Endodermal cell (in vitro differentiated cells): ENCODE measurements at regions not wholly inside any gene's neighbourhood (a gene's known extent, or its start where the extent isn't known, plus 50 kb on each side); places are given as distances from the start of the nearest gene placed in this dataset.

Experiments used
- DNase-seq: peaks from one replicate; pipeline ENCODE4 v3.0.0-alpha.2; 2017
- H3K27ac ChIP-seq: 2 replicates; pipeline ENCODE4 v1.5.1; 2013; ENCODE audit warnings: mild to moderate bottlenecking, low read depth, low read length, moderate library complexity
- H3K27me3 ChIP-seq: 2 replicates; pipeline ENCODE4 v1.6.1; 2013; ENCODE audit warnings: mild to moderate bottlenecking, low read length, moderate library complexity; ENCODE audit not compliant: insufficient read depth, control insufficient read depth, poor library complexity, severe bottlenecking
- H3K36me3 ChIP-seq: 2 replicates; pipeline ENCODE4 v1.7.0; 2013; ENCODE audit warnings: mild to moderate bottlenecking, low read length, moderate library complexity; ENCODE audit not compliant: control insufficient read depth, insufficient read depth
- H3K4me1 ChIP-seq: one replicate; pipeline ENCODE4 v1.7.0; 2013; ENCODE audit warnings: low read length; ENCODE audit not compliant: control insufficient read depth, insufficient read depth
- H3K4me3 ChIP-seq: 2 replicates; pipeline ENCODE4 v1.5.1; 2013; ENCODE audit warnings: mild to moderate bottlenecking, low read length, moderate library complexity
- H3K9ac ChIP-seq: 2 replicates; pipeline ENCODE4 v1.6.1; 2013; ENCODE audit warnings: mild to moderate bottlenecking, low read length, moderate library complexity; ENCODE audit not compliant: poor library complexity, severe bottlenecking; ENCODE audit errors: extremely low read depth
- H3K9me3 ChIP-seq: 2 replicates; pipeline ENCODE4 v1.6.1; 2013; ENCODE audit warnings: mild to moderate bottlenecking, low read length, moderate library complexity; ENCODE audit not compliant: control insufficient read depth
- H3K27ac Mint-ChIP-seq: 2 replicates; pipeline ENCODE4 v1.8.0; 2020; ENCODE audit warnings: mixed read lengths
- H3K27me3 Mint-ChIP-seq: 2 replicates; pipeline ENCODE4 v1.8.0; 2021; ENCODE audit warnings: mild to moderate bottlenecking, mixed read lengths; ENCODE audit not compliant: insufficient read depth
- H3K36me3 Mint-ChIP-seq: 2 replicates; pipeline ENCODE4 v1.8.0; 2020; ENCODE audit warnings: low read depth, mixed read lengths
- H3K4me1 Mint-ChIP-seq: 2 replicates; pipeline ENCODE4 v1.8.0; 2020; ENCODE audit warnings: mixed read lengths
- H3K4me3 Mint-ChIP-seq: 2 replicates; pipeline ENCODE4 v1.8.0; 2020; ENCODE audit warnings: mild to moderate bottlenecking, moderate library complexity, mixed read lengths
- H3K9me3 Mint-ChIP-seq: 2 replicates; pipeline ENCODE4 v1.8.0; 2020; ENCODE audit warnings: mild to moderate bottlenecking, mixed read lengths
- WGBS, 2 experiments: methylation state at CpG; one replicate each; pipeline versions ENCODE4 v1.1.5 to v1.1.7; 2013; ENCODE audit warnings: missing lambda C conversion rate in 2 of 2, mixed read lengths in 1 of 2; ENCODE audit not compliant: insufficient coverage in 1 of 2, insufficient read length in 1 of 2; 5-methylcytosine and 5-hydroxymethylcytosine counted together
- TF ChIP-seq, protein P1 (sequence below): fragments of 200-600 bp; sonication (generic); conservative IDR thresholded peaks from 2 replicates; pipeline ENCODE4 v1.5.0; 2021; ENCODE audit warnings: antibody characterized with exemption, mild to moderate bottlenecking

DNA sequence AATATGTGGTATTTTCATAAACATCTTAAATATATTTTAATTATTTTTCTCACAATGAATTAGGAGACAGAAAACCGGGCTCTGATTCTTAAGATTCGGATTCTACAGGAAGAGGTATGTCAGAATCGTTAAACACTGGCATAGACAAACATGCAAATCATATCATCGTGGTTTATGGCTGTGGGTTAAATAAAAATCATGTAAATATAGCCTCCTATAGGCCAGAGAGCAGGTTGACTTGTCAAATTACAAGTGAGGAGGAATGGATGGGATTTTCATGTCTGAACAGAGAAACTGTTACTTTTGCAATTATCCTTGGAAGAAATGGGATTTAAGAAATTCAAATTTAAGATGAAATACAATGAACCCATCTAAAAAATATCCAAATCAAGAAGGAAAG lies 74.9 kb upstream of the BCAT1 start:
- 86 to 94% methylated on average over 4 of the region's 4 CpGs for whole genome bisulfite sequencing, 2 experiments
- peaks cover 15% of the 10 kb centered on the region for H3K9me3 Mint-ChIP-seq
- no peaks in the 10 kb centered on the region for H3K27me3 ChIP-seq
- no peaks in the 10 kb centered on the region for H3K4me1 ChIP-seq
- no peaks in the 10 kb centered on the region for H3K27me3 Mint-ChIP-seq
- H3K9ac ChIP-seq = no peak overlapping the region
- no peak overlapping the region for H3K4me3 Mint-ChIP-seq
- H3K27ac ChIP-seq = no peak overlapping the region
- TF ChIP-seq, protein P1, sequence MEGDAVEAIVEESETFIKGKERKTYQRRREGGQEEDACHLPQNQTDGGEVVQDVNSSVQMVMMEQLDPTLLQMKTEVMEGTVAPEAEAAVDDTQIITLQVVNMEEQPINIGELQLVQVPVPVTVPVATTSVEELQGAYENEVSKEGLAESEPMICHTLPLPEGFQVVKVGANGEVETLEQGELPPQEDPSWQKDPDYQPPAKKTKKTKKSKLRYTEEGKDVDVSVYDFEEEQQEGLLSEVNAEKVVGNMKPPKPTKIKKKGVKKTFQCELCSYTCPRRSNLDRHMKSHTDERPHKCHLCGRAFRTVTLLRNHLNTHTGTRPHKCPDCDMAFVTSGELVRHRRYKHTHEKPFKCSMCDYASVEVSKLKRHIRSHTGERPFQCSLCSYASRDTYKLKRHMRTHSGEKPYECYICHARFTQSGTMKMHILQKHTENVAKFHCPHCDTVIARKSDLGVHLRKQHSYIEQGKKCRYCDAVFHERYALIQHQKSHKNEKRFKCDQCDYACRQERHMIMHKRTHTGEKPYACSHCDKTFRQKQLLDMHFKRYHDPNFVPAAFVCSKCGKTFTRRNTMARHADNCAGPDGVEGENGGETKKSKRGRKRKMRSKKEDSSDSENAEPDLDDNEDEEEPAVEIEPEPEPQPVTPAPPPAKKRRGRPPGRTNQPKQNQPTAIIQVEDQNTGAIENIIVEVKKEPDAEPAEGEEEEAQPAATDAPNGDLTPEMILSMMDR = peak; percentile 55
- no peaks in the 10 kb centered on the region for H3K36me3 Mint-ChIP-seq
- no peaks in the 10 kb centered on the region for H3K4me1 Mint-ChIP-seq
- H3K4me3 ChIP-seq = no peak overlapping the region
- no peak for DNase-seq
- no peak overlapping the region for H3K27ac Mint-ChIP-seq
- H3K9me3 ChIP-seq = peaks cover 12% of the 10 kb centered on the region
- H3K36me3 ChIP-seq = no peaks in the 10 kb centered on the region

DNA sequence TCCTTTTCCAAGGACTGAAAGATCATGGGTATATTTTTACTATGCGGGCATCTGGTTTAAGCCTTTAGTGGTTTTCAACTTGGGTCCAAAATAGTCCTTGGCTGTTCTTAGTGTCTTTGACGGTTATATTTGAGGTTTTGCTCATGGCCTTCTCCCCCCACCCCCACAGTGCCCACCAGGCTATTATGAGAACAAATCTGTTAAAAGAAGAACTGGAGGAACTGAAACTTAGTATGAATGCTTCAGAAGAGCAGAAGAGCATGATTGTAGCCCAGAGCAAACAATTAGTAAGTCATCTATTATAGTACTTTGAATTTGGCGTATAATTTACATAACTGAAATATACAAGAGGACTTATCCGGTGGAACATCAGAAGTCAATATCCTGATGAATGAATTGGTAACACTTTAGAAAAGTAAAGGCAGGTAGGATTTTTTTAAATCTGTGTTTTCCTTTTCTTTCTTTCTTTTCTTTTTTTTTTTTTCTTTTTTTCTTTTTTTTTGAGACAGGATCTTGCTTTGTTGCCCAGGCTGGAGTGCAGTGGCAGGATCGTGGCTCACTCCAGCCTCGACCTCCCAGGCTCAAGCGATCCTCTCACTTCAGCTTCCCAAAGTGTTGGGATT lies 71.8 kb upstream of the BCAT1 start:
- Histone ChIP-seq H3K4me1 (no peaks in the 10 kb centered on the region), H3K9ac (no peak overlapping the region), H3K9me3 (peaks cover 14% of the 10 kb centered on the region), H3K4me3 (no peak overlapping the region), H3K36me3 (no peaks in the 10 kb centered on the region), H3K27ac (no peak overlapping the region), H3K27me3 (no peaks in the 10 kb centered on the region)
- 90 to 95% methylated on average over 3 to 7 of the region's 7 CpGs for WGBS, 2 experiments
- Mint-ChIP-seq H3K27me3 (no peaks in the 10 kb centered on the region), H3K36me3 (no peaks in the 10 kb centered on the region), H3K4me1 (no peaks in the 10 kb centered on the region), H3K9me3 (peaks cover 21% of the 10 kb centered on the region), H3K27ac (no peak overlapping the region), H3K4me3 (no peak overlapping the region)
- DNase-seq = no peak
- TF ChIP-seq, protein P1 = no peak

DNA sequence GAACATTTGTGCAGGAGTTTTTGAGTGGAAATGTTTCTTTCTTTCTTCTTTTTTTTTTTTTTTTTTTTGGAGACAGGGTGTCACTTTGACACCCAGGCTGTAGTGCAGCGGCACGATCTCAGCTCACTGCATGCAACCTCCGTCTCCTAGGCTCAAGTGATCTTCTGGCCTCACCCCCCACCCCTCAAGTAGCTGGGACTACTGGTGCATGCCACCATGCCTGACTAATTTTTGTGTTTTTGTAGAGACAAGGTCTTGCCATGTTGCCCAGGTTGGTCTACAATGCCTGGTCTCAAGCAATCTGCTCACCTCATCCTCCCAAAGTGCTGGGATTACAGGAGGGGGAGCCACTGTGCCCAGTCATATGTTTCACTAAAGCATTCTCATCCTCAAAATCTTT lies 69.2 kb upstream of the BCAT1 start:
- H3K4me3 Mint-ChIP-seq = no peak overlapping the region

More for the DNA sequence above, 69.2 kb upstream of the BCAT1 start:
- H3K27me3 ChIP-seq = no peaks in the 10 kb centered on the region
- TF ChIP-seq, protein P1 = no peak
- Mint-ChIP-seq H3K27me3 (no peaks in the 10 kb centered on the region), H3K9me3 (peaks cover 23% of the 10 kb centered on the region), H3K4me1 (peaks cover 7% of the 10 kb centered on the region), H3K36me3 (no peaks in the 10 kb centered on the region), H3K27ac (no peak overlapping the region)
- H3K4me1 ChIP-seq = no peaks in the 10 kb centered on the region
- H3K9ac ChIP-seq = no peak overlapping the region
- H3K4me3 ChIP-seq = no peak overlapping the region
- no peak for DNase-seq
- H3K27ac ChIP-seq = no peak overlapping the region
- WGBS, 2 experiments = 88% methylated on average over 3 of the region's 3 CpGs; no CpG with 5 or more reads in 1 of the 2 experiments
- H3K36me3 ChIP-seq = no peaks in the 10 kb centered on the region
- H3K9me3 ChIP-seq = peaks cover 14% of the 10 kb centered on the region
